HG02852 (cell line): ENCODE measurements at regions not wholly inside any gene's neighbourhood (a gene's known extent, or its start where the extent isn't known, plus 50 kb on each side); places are given as distances from the start of the nearest gene placed in this dataset.
"Not testable (repeated sequence)": the region's sequence is repeated elsewhere in the genome, so short reads cannot be mapped to it uniquely, and the experiment has no call there.

Experiments used
- ATAC-seq: cut with Tn5 transposase; IDR thresholded peaks from one replicate; pipeline ENCODE4 v1.9.1; 2021; ENCODE audit warnings: mild to moderate bottlenecking, moderate library complexity; ENCODE audit not compliant: unreplicated experiment

DNA sequence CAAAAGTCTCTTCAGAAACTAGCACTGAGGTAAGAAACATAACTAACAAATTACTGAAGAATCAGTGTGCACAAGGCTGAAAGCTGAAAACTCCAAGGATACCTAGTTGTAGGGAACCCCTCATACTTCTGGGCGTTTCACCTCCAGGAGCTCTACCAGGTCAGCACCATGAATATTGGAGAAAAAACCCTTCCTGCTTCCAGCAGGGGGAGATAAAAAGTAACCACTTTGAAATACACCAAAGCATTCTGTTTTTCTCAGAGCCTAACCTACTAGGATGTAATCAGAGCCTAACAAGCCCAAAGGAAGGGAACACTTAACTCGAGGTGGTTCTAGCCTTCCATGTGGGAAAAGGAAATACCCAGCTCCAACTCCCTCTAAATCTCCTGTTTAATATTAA lies 175.8 kb upstream of the MME start:
- ATAC-seq = no peak

DNA sequence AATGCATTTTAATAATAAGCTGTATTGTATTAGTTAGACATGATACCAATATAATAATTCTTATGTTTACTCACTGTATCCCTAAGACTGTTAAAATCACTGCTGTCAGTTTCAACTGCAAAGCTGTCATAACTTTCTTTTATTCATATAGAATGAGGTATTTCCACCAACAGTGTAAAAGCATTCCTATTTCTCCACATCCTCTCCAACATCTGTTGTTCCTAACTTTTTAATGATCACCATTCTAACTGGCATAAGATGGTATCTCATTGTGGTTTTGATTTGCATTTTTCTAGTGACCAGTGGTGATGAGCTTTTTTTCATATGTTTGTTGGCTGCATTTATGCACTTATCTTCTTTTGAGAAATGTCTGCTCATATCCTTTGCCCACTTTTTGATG lies 177.6 kb upstream of the MME start:
- ATAC-seq = not testable (repeated sequence)

DNA sequence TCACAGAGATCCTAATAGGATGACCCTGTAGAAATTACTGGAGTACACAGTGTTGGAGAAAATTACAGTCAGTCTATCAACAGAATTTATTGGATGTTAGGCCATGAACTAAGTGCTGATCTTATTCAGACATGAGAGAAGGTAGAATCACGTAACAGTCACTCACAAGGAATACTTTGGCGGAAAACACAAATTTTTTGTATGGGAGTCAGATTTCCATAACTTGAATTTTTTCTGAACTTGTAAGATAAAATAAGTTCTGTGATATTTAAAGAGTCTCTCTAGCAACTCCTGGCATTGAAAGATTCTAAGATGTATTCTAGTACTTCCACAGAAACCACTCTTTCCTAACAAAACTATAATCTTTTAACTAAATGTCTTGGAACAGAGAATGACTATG lies 178.8 kb upstream of the MME start:
- ATAC-seq = no peak

DNA sequence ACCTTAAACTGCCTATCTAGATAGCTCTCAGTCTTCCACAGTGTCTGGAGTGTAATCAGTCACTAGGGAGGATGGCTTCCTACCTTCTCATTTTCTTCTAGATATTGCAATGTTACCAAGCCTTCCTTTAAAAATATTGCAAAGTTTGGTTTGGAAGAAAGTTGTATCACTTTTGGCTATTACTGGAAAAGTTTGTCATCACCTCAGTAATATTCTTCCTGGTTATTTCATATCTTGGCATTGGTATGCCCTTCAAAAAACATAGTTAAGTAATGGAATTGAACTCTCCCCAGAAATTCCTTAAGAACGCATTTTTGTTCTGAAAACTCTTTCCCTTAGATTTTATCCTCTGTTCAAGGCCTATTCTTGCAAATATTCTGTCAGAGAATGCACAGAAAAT lies 179.3 kb upstream of the MME start:
- no peak for ATAC-seq

DNA sequence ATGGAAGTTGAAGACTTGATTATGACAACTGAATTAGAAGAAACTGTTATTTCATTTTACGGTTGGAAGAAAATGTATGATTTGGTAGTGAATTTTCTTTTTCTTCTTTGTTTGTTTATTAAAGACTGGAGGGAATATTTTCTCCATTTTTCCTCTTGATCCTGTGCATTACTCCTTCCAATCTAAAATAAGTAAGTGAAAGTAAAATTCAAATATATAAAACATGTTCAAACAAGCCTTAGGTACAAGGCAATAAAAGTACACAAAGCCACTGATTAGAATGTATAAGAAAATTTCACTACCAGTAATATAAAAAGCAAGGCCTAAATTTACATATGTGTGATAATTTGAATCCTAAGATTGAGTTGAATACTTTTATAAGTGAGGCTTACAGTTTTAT lies 181.2 kb upstream of the MME start:
- no peak for ATAC-seq

DNA sequence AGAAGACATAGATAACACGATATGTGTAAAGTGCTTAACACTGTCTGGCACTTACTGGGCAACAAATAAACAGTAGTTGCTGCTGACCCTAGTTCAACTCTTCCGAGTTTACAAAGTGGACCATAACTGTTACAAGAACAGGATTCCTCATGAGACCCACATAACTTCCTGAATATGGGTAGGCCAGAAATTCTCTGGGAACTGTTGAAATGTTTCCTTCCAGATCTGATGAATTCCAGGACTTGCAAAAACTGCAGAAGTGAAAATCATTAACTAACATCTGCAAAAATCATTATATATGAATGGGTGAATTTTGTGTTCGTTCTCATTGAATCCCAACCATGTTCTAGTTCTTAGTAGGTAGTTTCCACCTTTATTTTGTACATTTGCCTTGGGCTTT lies 181.7 kb upstream of the MME start:
- no peak for ATAC-seq

DNA sequence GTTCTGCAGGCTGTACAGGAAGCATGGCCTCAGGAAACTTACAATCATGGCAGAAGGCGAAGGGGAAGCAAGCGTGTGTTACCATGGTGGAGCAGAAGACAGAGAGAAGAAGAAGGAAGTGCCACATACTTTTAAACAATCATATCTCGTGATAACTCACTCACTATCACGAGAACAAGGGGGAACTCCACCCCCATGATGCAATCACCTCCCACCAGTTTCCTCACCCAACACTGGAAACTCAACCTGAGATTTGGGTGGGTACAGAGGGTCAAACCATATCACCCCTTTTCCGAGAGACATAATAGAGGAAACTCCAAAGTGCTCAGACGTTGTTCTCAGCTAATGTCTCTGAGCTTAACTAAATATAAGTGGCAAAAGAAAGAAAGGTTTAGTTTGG lies 186.3 kb upstream of the MME start:
- no peak for ATAC-seq

DNA sequence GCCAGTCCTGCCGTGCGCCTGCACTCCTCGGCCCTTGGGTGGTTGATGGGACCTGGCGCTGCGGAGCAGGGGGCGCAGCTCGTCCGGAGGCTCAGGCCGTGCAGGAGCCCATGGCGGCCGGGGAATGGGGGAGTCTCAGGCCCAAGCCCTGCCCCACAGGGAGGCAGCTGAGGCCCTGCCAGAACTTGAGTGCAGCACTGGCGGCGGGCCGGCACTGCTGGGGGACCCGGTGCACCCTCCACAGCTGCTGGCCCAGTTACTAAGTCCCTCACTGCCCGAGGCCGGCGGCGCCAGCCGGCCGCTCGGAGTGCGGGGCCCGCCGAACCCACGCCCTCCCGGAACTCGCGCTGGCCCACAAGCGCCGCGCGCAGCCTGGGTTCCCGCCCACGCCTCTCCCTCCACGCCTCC lies 190.9 kb upstream of the MME start:
- ATAC-seq = no peak

DNA sequence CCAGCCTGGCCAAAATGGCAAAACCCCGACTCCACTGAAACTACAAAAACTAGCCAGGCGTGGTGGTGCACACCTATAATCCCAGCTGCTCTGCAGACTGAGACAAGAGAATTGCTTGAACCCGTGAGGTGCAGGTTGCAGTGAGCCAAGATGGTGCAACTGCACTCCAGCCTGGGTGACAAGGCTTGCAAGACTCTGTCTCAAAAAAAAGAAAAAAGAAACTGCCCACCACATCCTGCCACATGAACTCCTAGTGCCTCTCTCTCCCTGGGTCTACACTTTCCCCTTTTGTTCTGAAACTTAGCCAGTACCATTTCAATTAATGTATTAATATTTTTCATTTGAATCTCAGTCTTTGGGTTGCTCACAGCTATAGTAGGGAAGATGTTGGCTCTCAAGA lies 192.2 kb upstream of the MME start:
- ATAC-seq = no peak

DNA sequence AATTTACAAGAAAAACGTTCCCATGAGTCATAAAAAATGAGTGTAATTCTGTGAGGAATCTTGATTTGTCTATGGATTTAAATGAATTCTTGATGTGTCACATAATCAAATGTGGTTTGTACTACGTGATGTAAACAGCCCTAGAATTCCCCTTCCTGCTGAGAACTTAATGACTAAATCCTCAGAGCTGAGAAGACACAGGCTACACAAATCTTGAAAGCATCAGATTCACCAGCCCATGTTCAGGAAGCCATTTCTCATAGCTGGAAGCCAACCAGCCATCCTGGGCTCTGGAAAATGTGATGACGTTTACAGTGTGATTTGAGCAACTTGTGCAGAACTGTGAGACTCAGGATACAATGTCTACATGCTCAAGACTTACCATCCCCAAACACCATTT lies 193.7 kb upstream of the MME start:
- ATAC-seq = no peak

DNA sequence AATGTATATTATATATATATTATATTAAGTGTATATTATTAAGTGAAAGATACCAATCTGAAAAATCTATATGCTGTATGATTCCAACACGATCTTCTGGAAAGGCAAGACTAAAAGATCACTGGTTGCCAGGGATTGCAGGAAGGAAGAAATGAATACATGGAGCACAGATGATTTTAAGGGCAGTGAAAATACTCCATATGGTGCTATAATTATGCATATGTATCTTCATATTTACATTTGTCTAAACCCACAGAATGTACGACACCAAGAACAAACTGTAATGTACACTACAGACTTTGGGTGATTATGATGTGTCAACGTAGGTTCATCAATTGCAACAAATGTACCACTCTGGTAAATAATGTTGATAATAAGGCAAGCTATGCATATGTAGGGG lies 194.7 kb upstream of the MME start:
- no peak for ATAC-seq

DNA sequence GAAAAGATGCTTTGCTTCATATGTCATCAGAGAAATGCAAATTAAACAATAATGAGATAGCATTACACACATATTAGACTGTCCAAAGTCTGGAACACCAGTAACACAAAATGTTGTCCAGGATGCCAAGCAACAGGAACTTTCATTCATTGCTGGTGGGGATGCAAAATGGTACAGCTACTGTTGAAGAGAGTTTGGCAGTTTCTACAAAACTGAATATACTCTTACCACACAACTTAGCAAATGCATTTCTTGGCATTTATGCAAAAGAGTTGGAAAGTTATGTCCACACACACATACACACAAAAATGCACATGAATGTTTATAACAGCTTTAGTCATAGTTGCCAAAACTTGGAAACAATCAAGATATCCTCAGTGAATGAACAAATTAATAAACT lies 195.2 kb upstream of the MME start:
- no peak for ATAC-seq

DNA sequence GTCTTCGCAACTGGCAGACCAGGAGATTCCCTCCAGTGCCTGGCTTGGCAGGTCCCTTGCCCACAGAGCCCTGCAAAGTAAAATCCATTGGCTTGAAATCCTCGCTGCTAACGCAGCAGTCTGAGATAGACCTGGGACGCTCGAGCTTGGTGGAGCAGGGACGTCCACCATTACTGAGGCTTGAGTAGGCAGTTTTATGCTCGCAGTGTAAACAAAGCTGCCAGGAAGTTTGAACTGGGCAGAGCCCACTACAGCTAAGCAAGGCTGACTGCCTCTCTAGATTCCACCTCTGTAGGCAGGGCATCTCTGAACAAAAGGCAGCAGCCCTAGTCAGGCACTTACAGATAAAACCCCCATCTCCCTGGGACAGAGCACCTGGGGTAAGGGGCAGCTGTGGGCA lies 205.0 kb upstream of the MME start:
- no peak for ATAC-seq

DNA sequence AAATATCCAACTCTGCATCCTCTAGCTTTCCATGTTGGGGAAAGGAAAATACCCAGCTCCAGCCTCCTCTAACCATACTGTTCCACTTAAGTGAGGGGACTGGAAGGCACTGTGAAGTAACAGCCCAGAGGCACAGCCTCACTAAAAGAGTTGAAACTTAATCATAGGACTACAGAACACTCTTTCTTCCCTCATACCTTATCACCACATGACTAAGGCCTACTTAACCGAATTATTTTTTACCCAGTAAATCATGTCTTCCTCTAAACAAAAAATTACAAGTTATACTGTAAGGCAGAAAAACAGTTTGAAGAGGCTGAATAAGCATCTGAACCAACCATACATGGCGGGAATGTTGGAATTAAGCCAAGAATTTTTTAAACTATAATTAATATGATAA lies 207.4 kb upstream of the MME start:
- ATAC-seq = no peak

DNA sequence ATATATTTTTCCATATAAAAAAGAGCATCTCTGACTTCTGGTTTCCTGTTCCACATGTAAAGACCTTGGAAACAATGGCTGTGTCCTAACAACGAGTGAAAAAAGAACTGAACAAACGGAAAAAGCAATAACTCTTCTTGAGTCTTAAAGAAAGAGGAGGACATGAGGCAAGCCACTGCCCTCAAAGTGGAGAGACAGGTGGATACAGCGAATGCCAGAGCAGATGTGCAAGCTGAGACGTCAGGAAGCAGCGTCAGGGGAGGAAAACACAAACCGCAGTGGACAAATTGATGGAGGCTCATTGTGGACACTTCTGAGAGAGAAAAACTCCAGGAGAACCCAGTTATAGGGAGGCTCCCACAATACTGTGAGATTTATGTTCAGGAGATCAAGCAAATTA lies 208.0 kb upstream of the MME start:
- ATAC-seq = no peak

DNA sequence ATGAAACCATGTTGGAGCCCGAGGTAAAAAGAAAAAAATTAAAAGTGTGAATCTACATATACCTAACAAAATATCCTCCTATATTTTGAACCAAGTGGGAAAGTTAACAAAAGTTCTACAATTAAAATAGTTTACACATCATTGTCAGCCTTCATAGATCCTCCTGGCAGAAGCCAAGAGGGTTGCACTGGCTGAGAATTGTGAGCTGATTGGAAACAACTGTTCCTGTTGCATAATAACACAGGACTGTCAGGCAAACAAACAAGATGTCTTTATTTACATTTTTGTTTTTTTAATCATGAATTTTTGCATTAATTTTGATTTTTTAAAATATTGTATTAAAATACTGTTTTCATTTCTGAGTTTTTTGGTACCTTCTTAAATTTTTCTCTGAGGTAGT lies 215.2 kb upstream of the MME start:
- no peak for ATAC-seq

DNA sequence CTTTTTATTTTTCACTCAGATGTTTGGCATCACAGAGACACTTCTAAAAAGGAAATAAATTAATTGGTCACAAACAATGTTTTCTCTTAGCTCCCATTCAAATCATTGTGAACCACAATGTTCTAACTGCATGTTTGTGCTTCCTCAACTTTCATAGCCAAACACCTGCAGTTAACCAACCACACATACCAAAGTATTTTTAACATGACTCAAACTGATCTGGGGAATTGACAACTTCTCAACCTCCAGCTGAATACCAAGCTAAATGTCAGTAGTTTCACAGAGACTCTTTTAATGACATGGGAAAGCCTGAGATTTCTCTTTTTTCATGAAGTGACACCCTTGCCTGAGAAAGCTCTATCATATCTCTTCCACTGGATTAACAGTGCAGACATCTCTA lies 217.9 kb upstream of the MME start:
- ATAC-seq = no peak

DNA sequence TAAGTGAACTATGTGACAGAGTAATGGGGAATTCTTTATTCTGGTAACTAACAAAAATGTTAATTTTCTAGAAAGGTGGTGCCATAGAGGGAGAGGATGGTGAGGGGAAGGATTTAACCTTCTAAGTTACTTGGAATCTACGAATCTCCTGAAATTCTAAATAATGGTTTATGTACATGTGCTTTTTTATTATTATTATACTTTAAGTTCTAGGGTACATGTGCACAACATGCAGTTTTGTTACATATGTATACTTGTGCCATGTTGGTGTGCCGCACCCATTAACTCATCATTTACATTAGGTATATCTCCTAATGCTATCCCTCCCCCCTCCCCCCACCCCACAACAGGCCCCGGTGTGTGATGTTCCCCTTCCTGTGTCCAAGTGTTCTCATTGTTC lies 227.1 kb upstream of the MME start:
- not testable (repeated sequence) for ATAC-seq

DNA sequence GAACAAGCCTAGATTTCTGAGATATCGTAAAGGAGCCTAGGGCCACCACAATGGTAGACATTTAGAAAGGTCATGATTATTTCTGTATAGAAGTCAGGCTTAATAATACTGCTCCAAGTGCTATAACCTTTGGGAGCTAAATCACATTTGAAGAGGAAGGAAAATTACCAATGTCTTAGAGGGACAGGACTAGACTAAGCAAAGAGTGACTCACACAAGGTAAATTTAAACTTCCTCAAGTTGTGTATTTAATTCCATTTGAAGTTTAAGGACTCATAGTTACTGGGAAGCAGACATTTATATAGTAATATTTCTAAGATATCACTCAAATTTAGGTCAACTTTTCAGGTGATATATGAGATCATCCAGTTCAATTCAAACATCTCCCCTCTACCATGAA lies 227.6 kb upstream of the MME start:
- ATAC-seq = no peak

DNA sequence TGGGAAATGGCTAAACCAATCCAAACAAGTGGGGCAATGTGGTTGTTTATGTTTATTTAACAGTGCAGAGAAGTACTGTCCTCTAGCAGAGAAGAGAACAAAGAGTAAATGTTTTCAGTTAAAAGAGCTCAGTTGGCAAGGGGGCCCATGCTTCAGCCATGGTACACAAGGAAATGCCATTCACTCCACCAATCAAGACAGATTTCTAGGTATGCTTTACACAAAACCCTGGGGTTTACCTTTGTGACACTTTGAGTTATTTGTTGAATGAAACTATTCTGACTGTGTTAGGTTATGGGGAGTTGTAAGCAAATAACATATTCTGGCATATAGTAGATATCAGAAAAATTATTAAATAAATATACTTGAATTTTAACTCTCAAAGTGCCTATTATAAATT lies 228.5 kb upstream of the MME start:
- no peak for ATAC-seq

DNA sequence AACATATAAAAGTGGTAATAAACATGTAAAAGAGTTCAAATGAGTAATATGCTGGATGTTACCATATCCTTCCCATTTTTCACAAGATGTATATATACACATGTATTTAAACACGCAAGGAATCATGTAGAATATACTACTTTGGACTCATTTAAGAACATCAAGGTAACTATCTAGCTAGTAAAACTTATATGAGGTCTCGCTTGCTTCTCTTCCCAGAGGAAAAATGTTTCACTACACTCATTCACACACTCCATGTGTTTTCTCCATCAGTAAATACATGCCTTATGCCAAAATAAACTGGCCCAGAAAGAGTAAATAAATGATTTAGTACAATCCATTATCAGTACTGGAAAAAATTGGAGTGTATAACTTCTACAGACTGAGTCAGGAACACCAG lies 229.2 kb upstream of the MME start:
- ATAC-seq = no peak

DNA sequence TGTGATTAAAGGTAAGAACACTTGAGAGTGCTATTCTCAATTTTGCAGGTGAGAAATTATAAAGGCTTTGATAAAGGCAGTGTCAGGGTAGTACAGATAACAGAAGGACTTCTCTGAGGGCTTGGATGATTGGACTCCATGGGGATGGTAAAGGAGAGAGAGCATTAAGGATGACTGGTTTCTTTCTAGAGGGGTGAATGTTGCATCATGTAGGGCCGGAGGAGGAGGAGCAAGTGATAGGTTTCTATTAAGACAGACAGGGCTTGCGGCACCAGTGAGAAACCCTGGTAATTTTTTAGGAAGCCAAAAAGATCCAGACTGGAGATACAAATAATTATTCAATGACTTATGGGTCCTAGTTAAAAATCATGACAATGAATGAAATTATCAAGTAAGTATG lies 230.7 kb upstream of the MME start:
- no peak for ATAC-seq

DNA sequence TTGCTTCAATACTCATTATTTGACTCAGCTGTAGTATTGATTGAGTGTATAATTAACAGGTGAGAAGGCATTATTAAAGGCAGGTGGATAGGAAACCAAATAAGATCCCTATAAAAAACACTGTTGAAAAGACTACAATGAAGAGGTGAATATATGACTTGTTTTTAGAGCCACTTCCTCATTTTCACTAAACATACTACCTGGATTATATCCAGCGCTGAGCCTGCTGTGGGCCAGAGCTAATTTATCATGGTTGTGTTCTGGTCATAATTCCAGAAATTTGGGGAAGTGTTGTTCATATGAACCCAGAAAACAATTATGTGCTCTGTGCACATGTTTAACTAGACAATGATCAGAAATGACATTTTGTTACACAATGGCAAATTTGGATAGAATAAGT lies 235.3 kb upstream of the MME start:
- no peak for ATAC-seq

DNA sequence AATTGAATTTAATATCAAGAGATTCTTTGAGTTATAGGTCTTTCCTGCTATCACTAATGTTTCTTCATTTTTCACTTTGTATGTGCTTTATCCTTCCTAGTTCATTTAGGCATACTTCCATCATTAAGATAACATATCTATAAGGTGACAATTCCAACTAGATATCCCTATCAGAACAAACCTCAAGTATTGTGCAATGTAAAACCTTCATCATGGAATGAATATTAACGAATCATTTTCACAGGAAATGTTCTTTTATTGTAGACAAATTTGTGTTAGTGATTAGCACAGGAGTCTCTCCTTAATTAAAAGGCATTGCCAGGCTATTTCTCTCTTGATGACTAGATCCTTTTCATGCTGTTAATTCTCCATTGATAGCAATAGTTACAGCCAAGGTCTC lies 236.5 kb upstream of the MME start:
- ATAC-seq = no peak
